BLaER1 treated with 17β-estradiol and CSF1 and Interleukin-3, amounts not matched to agents 10 nM and 100 nM (cell line): ENCODE measurements at regions not wholly inside any gene's neighbourhood (a gene's known extent, or its start where the extent isn't known, plus 50 kb on each side); places are given as distances from the start of the nearest gene placed in this dataset.
"Not testable (repeated sequence)": the region's sequence is repeated elsewhere in the genome, so short reads cannot be mapped to it uniquely, and the experiment has no call there.

Source experiments
- H3K27ac ChIP-seq, 11 experiments: shearing (Covaris generic); formaldehyde crosslinking; 2 replicates each; pipeline ENCODE4 v1.8.1; 2022
- H3K27me3 ChIP-seq, 11 experiments: shearing (Covaris generic); formaldehyde crosslinking; 2 replicates each; pipeline ENCODE4 v1.8.1; 2022
- H3K36me3 ChIP-seq, 11 experiments: shearing (Covaris generic); formaldehyde crosslinking; 2 replicates each; pipeline ENCODE4 v1.8.1; 2022
- H3K4me1 ChIP-seq, 10 experiments: shearing (Covaris generic); formaldehyde crosslinking; 2 replicates each; pipeline ENCODE4 v1.8.1; 2022
- H3K4me2 ChIP-seq, 11 experiments: shearing (Covaris generic); formaldehyde crosslinking; 2 replicates each; pipeline ENCODE4 v1.8.1; 2022
- H3K4me3 ChIP-seq, 10 experiments: shearing (Covaris generic); formaldehyde crosslinking; 2 replicates each; pipeline ENCODE4 v1.8.1; 2022
- H3K9ac ChIP-seq, 11 experiments: shearing (Covaris generic); formaldehyde crosslinking; 2 replicates each; pipeline ENCODE4 v1.8.1; 2022
- H3K9me3 ChIP-seq, 11 experiments: shearing (Covaris generic); formaldehyde crosslinking; replicated peaks in 1 of 11; 2 replicates each; pipeline ENCODE4 v1.8.1; 2022
- H4K20me1 ChIP-seq, 11 experiments: shearing (Covaris generic); formaldehyde crosslinking; 2 replicates each; pipeline ENCODE4 v1.8.1; 2022
- Cebpa-rat ChIP-seq, 11 experiments: shearing (Covaris generic); IDR thresholded peaks; 2 replicates each; pipeline ENCODE4 v1.8.1; 2022

GRCh38 chr4:116639070-116639577, 446.3 kb downstream of the TRAM1L1 start:
- no peaks in the 10 kb centered on the region for H3K4me1 ChIP-seq
- no peaks in the 10 kb centered on the region for H4K20me1 ChIP-seq
- H3K36me3 ChIP-seq, result no peaks in the 10 kb centered on the region
- no peak overlapping the region for H3K4me3 ChIP-seq
- H3K27ac ChIP-seq, result no peak overlapping the region
- no peak overlapping the region for H3K9ac ChIP-seq
- TF ChIP-seq Cebpa-rat (IDR thresholded peaks at IDR 0.05), result no peak
- no peak overlapping the region for H3K4me2 ChIP-seq
- H3K9me3 ChIP-seq, result no peaks in the 10 kb centered on the region
- H3K27me3 ChIP-seq, result no peaks in the 10 kb centered on the region

GRCh38 chr4:116638592-116638991, 446.8 kb downstream of the TRAM1L1 start:
- no peak for TF ChIP-seq Cebpa-rat (IDR thresholded peaks at IDR 0.05)
- no peak overlapping the region for H3K9ac ChIP-seq
- H3K27me3 ChIP-seq, result no peaks in the 10 kb centered on the region

DNA sequence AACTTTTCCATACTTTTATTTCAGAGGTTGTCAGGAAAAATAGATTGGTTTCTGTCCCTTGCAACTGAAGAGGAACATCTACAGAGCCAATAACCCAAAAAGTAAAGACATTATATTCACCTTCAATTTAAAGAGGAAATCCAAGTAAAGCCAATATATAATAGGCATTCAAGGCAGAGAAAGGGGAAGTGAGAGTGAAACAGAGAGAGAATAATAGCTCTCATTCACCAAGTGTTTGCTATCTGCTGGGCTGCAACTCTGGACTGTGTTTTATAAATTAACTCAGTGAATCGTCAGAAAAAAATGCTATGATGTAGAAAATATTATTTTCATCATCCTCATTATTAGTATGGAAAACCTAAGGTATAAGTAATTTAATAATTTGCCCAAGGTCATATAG, 448.5 kb downstream of the TRAM1L1 start:
- H4K20me1 ChIP-seq, result no peaks in the 10 kb centered on the region
- no peaks in the 10 kb centered on the region for H3K36me3 ChIP-seq
- no peaks in the 10 kb centered on the region for H3K27me3 ChIP-seq
- no peak overlapping the region for H3K9ac ChIP-seq
- no peak overlapping the region for H3K27ac ChIP-seq
- H3K4me1 ChIP-seq, result no peaks in the 10 kb centered on the region
- H3K4me2 ChIP-seq, result no peak overlapping the region
- H3K9me3 ChIP-seq, result no peaks in the 10 kb centered on the region
- H3K4me3 ChIP-seq, result no peak overlapping the region
- no peak for TF ChIP-seq Cebpa-rat (IDR thresholded peaks at IDR 0.05)

More at GRCh38 chr4:116638592-116638991, 446.8 kb downstream of the TRAM1L1 start:
- no peak overlapping the region for H3K4me2 ChIP-seq
- H3K4me3 ChIP-seq, result no peak overlapping the region
- H3K27ac ChIP-seq, result no peak overlapping the region
- no peaks in the 10 kb centered on the region for H3K9me3 ChIP-seq
- H3K36me3 ChIP-seq, result no peaks in the 10 kb centered on the region
- no peaks in the 10 kb centered on the region for H4K20me1 ChIP-seq
- H3K4me1 ChIP-seq, result no peaks in the 10 kb centered on the region

GRCh38 chr4:116632269-116632668, 453.1 kb downstream of the TRAM1L1 start:
- H3K4me1 ChIP-seq, result no peaks in the 10 kb centered on the region
- no peaks in the 10 kb centered on the region for H3K9me3 ChIP-seq
- H3K9ac ChIP-seq, result no peak overlapping the region
- no peak overlapping the region for H3K4me2 ChIP-seq
- H3K27me3 ChIP-seq, result no peaks in the 10 kb centered on the region
- H3K4me3 ChIP-seq, result no peak overlapping the region
- H3K36me3 ChIP-seq, result no peaks in the 10 kb centered on the region
- no peak overlapping the region for H3K27ac ChIP-seq
- no peaks in the 10 kb centered on the region for H4K20me1 ChIP-seq
- TF ChIP-seq Cebpa-rat (IDR thresholded peaks at IDR 0.05), result no peak

GRCh38 chr4:116628598-116628997, 456.8 kb downstream of the TRAM1L1 start:
- Histone ChIP-seq H4K20me1 (no peaks in the 10 kb centered on the region), H3K4me2 (no peak overlapping the region), H3K27me3 (no peaks in the 10 kb centered on the region), H3K36me3 (no peaks in the 10 kb centered on the region), H3K4me1 (no peaks in the 10 kb centered on the region), H3K4me3 (no peak overlapping the region), H3K9ac (no peak overlapping the region), H3K9me3 (no peaks in the 10 kb centered on the region), H3K27ac (no peak overlapping the region)
- TF ChIP-seq Cebpa-rat (IDR thresholded peaks at IDR 0.05), result no peak

DNA sequence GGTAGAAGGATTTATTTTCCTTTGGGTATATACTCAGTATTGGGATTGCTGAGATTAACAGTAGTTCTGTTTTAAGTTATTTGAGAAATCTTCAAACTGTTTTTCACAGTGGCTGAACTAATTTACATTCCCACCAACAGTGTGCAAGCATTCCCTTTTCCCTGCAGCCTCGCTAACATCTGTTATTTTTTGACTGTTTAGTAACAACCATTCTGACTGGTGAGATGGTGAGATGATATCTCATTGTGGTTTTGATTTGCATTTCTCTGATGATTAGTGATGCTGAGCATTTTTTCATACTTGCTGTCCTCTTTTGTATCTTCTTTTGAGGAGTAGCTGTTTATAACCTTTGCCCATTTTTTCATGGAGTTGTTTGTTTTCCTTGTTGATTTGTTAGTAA, 457.8 kb downstream of the TRAM1L1 start:
- no peaks in the 10 kb centered on the region for H3K9me3 ChIP-seq
- H3K9ac ChIP-seq, result no peak overlapping the region
- no peaks in the 10 kb centered on the region for H3K36me3 ChIP-seq
- no peak overlapping the region for H3K4me3 ChIP-seq
- TF ChIP-seq Cebpa-rat (IDR thresholded peaks at IDR 0.05), result no peak
- no peak overlapping the region for H3K27ac ChIP-seq
- H3K4me2 ChIP-seq, result no peak overlapping the region
- no peaks in the 10 kb centered on the region for H3K27me3 ChIP-seq
- no peaks in the 10 kb centered on the region for H4K20me1 ChIP-seq
- H3K4me1 ChIP-seq, result no peaks in the 10 kb centered on the region

DNA sequence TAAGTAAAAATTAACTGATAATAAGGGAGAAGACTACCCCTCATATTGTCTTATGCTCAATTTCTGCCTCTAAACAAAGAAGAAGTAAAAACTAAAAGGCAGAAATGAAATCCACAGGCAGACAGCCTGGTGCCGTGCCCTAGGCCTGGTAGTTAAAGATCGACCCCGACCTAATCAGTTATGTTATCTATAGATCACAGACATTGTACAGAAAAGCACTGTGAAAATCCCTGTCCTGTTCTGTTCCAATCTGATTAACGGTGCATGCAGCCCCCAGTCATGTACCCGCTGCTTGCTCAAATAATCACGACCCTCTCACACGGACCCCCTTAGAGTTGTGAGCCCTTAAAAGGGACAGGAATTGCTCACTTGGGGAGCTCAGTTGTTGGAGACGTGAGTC, 465.9 kb downstream of the TRAM1L1 start:
- not testable (repeated sequence) for H3K4me2 ChIP-seq, H3K4me1 ChIP-seq, H4K20me1 ChIP-seq, H3K4me3 ChIP-seq, H3K27me3 ChIP-seq, H3K9me3 ChIP-seq, H3K9ac ChIP-seq, H3K27ac ChIP-seq, H3K36me3 ChIP-seq

GRCh38 chr4:116618638-116619037, 466.7 kb downstream of the TRAM1L1 start:
- no peaks in the 10 kb centered on the region for H3K4me1 ChIP-seq
- no peak overlapping the region for H3K4me3 ChIP-seq
- no peak for TF ChIP-seq Cebpa-rat (IDR thresholded peaks at IDR 0.05)
- H3K9ac ChIP-seq, result no peak overlapping the region
- no peaks in the 10 kb centered on the region for H3K9me3 ChIP-seq
- no peak overlapping the region for H3K4me2 ChIP-seq
- no peaks in the 10 kb centered on the region for H4K20me1 ChIP-seq
- no peak overlapping the region for H3K27ac ChIP-seq
- no peaks in the 10 kb centered on the region for H3K36me3 ChIP-seq
- no peaks in the 10 kb centered on the region for H3K27me3 ChIP-seq

- Histone ChIP-seq H3K27ac (no peak overlapping the region), H3K4me2 (no peak overlapping the region), H3K4me3 (no peak overlapping the region), H3K9me3 (peaks cover 2 to 18% (median 13%) of the 10 kb centered on the region in 11 experiments; a peak in 17 of 22 replicates), H3K9ac (no peak overlapping the region), H3K4me1 (no peaks in the 10 kb centered on the region), H3K27me3 (no peaks in the 10 kb centered on the region), H4K20me1 (no peaks in the 10 kb centered on the region), H3K36me3 (no peaks in the 10 kb centered on the region)
- TF ChIP-seq Cebpa-rat (IDR thresholded peaks at IDR 0.05), result no peak
Observed at GRCh38 chr4:116603096-116603495, 482.3 kb downstream of the TRAM1L1 start.

DNA sequence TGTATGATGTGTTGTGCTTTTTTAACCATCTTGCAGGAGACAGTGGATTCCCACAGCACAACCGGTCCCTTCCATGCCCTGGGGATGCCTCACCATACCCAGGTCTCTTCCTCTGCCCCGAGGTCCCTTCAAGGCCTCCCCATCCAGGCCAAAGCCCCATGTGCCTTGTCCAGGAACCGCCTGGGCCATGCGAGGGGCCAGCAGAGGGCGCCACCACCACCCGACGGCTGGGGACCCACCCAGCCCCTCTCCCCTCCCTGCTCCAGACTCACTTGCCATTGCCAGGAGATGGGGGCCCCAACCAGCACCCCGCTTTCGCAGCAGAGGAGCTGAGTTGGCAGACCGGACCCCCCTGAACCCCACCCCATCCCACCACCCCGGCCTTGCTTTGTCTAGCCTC, 485.5 kb downstream of the TRAM1L1 start:
- Histone ChIP-seq H3K4me3 (no peak overlapping the region), H3K9me3 (peaks cover 5 to 21% (median 14%) of the 10 kb centered on the region in 11 experiments; a peak in 17 of 22 replicates), H3K9ac (no peak overlapping the region), H4K20me1 (no peaks in the 10 kb centered on the region), H3K4me2 (no peak overlapping the region), H3K4me1 (no peaks in the 10 kb centered on the region), H3K36me3 (no peaks in the 10 kb centered on the region), H3K27me3 (no peaks in the 10 kb centered on the region), H3K27ac (no peak overlapping the region)
- no peak for TF ChIP-seq Cebpa-rat (IDR thresholded peaks at IDR 0.05)
